ENCODE measurements at regions not wholly inside any gene's neighbourhood (a gene's known extent, or its start where the extent isn't known, plus 50 kb on each side); places are given as distances from the start of the nearest gene placed in this dataset.
A peak's percentile ranks its signal among the peaks of the same experiment; 100 is the strongest.

- H3K4me3 ChIP-seq, result no peak overlapping the region
- DNase-seq (no peak), ATAC-seq (no peak)
- H3K27me3 ChIP-seq, result no peaks in the 10 kb centered on the region
- no peak overlapping the region for H3K27ac ChIP-seq
- H3K4me1 ChIP-seq, result peaks cover 0 to 2% (median 0%) of the 10 kb centered on the region in 12 donors
- H3K9me3 ChIP-seq, result no peaks in the 10 kb centered on the region
- no peaks in the 10 kb centered on the region for H3K36me3 ChIP-seq
- TF ChIP-seq CTCF (IDR thresholded peaks at IDR 0.05), result no peak
- no peak for TF ChIP-seq POLR2A (IDR thresholded peaks at IDR 0.05)
- intact Hi-C loops (cut with DNase I), result no loop called here
These were observed 182.7 kb downstream of the C7orf25 start for GRCh38 chr7:42729053-42729765.

GRCh38 chr7:42727451-42727850 lies 184.4 kb downstream of the C7orf25 start:
- Histone ChIP-seq H3K27ac (no peak overlapping the region), H3K4me1 (peaks cover 0 to 2% (median 0%) of the 10 kb centered on the region in 12 donors), H3K4me3 (no peak overlapping the region), H3K9me3 (no peaks in the 10 kb centered on the region), H3K36me3 (no peaks in the 10 kb centered on the region), H3K27me3 (no peaks in the 10 kb centered on the region)
- DNase-seq (no peak), ATAC-seq (no peak)
- intact Hi-C loops (cut with DNase I), result no loop called here
- 39 to 50% (median 48%) methylated on average over 2 of the region's 2 CpGs for WGBS, 4 donors
- TF ChIP-seq POLR2A (IDR thresholded peaks at IDR 0.05), result no peak
- no peak for TF ChIP-seq CTCF (IDR thresholded peaks at IDR 0.05)

- Histone ChIP-seq H3K4me1 (peaks cover 0 to 2% (median 0%) of the 10 kb centered on the region in 12 donors), H3K27me3 (no peaks in the 10 kb centered on the region), H3K4me3 (no peak overlapping the region), H3K36me3 (no peaks in the 10 kb centered on the region), H3K27ac (peak overlapping the region in 1 of 12 donors; percentile 6), H3K9me3 (no peaks in the 10 kb centered on the region)
- 74 to 82% (median 79%) methylated on average over 7 of the region's 7 CpGs for WGBS, 4 donors
- DNase-seq (no peak), ATAC-seq (peak in 1 of 4 donors; percentile 12)
- intact Hi-C loops (cut with DNase I), result no loop called here
- TF ChIP-seq CTCF (IDR thresholded peaks at IDR 0.05), result no peak
- no peak for TF ChIP-seq POLR2A (IDR thresholded peaks at IDR 0.05)
These were observed 185.6 kb downstream of the C7orf25 start for GRCh38 chr7:42726066-42726785.

GRCh38 chr7:42722716-42723115 lies 189.2 kb downstream of the C7orf25 start:
- 94 to 97% (median 96%) methylated on average over 3 of the region's 3 CpGs for WGBS, 4 donors
- no peaks in the 10 kb centered on the region for H3K36me3 ChIP-seq
- DNase-seq (no peak), ATAC-seq (no peak)
- TF ChIP-seq CTCF (IDR thresholded peaks at IDR 0.05) (no peak), POLR2A (IDR thresholded peaks at IDR 0.05) (no peak)
- no peak overlapping the region for H3K4me3 ChIP-seq
- no peaks in the 10 kb centered on the region for H3K4me1 ChIP-seq
- H3K27ac ChIP-seq, result no peak overlapping the region
- intact Hi-C loops (cut with DNase I), result no loop called here
- H3K9me3 ChIP-seq, result no peaks in the 10 kb centered on the region
- no peaks in the 10 kb centered on the region for H3K27me3 ChIP-seq

All from heart left ventricle (tissue), 16 donors.